Neuronal stem cell (in vitro differentiated cells): ENCODE measurements at regions not wholly inside any gene's neighbourhood (a gene's known extent, or its start where the extent isn't known, plus 50 kb on each side); places are given as distances from the start of the nearest gene placed in this dataset.

Source experiments
- DNase-seq: peaks from one replicate; pipeline ENCODE4 v3.0.0-alpha.2; 2013; ENCODE audit warnings: low spot score
- H2AFZ ChIP-seq: one replicate; pipeline ENCODE4 v1.6.1; 2013; ENCODE audit warnings: mild to moderate bottlenecking, low read length, inconsistent platforms
- H2AK5ac ChIP-seq: 2 replicates; pipeline ENCODE4 v1.6.1; 2013; ENCODE audit warnings: low read depth, mild to moderate bottlenecking, inconsistent platforms, low read length, moderate library complexity, mixed read lengths
- H2BK120ac ChIP-seq: 2 replicates; pipeline ENCODE4 v1.6.1; 2013; ENCODE audit warnings: low read depth, mild to moderate bottlenecking, inconsistent platforms, low read length, moderate library complexity, mixed read lengths
- H2BK12ac ChIP-seq: one replicate; pipeline ENCODE4 v1.6.1; 2013; ENCODE audit warnings: low read length, inconsistent platforms
- H2BK15ac ChIP-seq: 2 replicates; pipeline ENCODE4 v1.6.1; 2013; ENCODE audit warnings: mild to moderate bottlenecking, low read length, inconsistent platforms, mixed read lengths
- H2BK5ac ChIP-seq: one replicate; pipeline ENCODE4 v1.6.1; 2013; ENCODE audit warnings: inconsistent platforms, mild to moderate bottlenecking, low read length, moderate library complexity
- H3K14ac ChIP-seq: one replicate; pipeline ENCODE4 v1.6.1; 2013; ENCODE audit warnings: low read length, inconsistent platforms
- H3K18ac ChIP-seq: 2 replicates; pipeline ENCODE4 v1.6.1; 2013; ENCODE audit warnings: low read length, inconsistent platforms
- H3K23ac ChIP-seq: 2 replicates; pipeline ENCODE4 v1.6.1; 2013; ENCODE audit warnings: low read depth, mild to moderate bottlenecking, mixed read lengths, low read length, inconsistent platforms; ENCODE audit not compliant: poor library complexity
- H3K27ac ChIP-seq: replicated peaks from 3 replicates; pipeline ENCODE4 v1.5.1; 2013; ENCODE audit warnings: low read length, inconsistent platforms
- H3K27me3 ChIP-seq, 3 experiments: 2 replicates each; pipeline ENCODE4 v1.6.1; 2013; ENCODE audit warnings: low read length in 3 of 3, mild to moderate bottlenecking in 2 of 3, inconsistent platforms in 1 of 3, low read depth in 1 of 3, mixed read lengths in 1 of 3, moderate library complexity in 1 of 3; ENCODE audit not compliant: control insufficient read depth in 3 of 3, insufficient read depth in 3 of 3
- H3K36me3 ChIP-seq, 2 donors: replicated peaks in 1 of 2; 2 replicates each; pipeline ENCODE4 v1.6.1; 2013; ENCODE audit warnings: low read length in 2 of 2; ENCODE audit not compliant: control insufficient read depth in 2 of 2, insufficient read depth in 2 of 2
- H3K4ac ChIP-seq: 2 replicates; pipeline ENCODE4 v1.6.1; 2013; ENCODE audit warnings: inconsistent platforms, mild to moderate bottlenecking, low read length, moderate library complexity
- H3K4me1 ChIP-seq, 2 donors: 1 replicate in 1 of 2; 2 replicates in 1 of 2; pipeline ENCODE4 v1.6.1; 2013; ENCODE audit warnings: low read length in 2 of 2, low read depth in 1 of 2; ENCODE audit not compliant: control insufficient read depth in 2 of 2, insufficient read depth in 1 of 2
- H3K4me2 ChIP-seq: one replicate; pipeline ENCODE4 v1.6.1; 2013; ENCODE audit warnings: mild to moderate bottlenecking, low read length, inconsistent platforms; ENCODE audit not compliant: insufficient read depth, poor library complexity, severe bottlenecking
- H3K4me3 ChIP-seq, 2 donors: 2 replicates each; pipeline ENCODE4 v1.5.1; 2013; ENCODE audit warnings: low read length in 2 of 2, mild to moderate bottlenecking in 2 of 2, inconsistent platforms in 1 of 2, moderate library complexity in 1 of 2
- H3K79me1 ChIP-seq: one replicate; pipeline ENCODE4 v1.6.1; 2013; ENCODE audit warnings: low read depth, mild to moderate bottlenecking, inconsistent platforms, low read length, moderate library complexity
- H3K9ac ChIP-seq: one replicate; pipeline ENCODE4 v1.6.1; 2013; ENCODE audit warnings: mild to moderate bottlenecking, low read depth, low read length, inconsistent platforms; ENCODE audit not compliant: poor library complexity
- H3K9me3 ChIP-seq, 2 donors: replicated peaks in 1 of 2; 2 replicates each; pipeline versions ENCODE3 to v1.6.1; 2013; ENCODE audit warnings: low read length in 2 of 2, mild to moderate bottlenecking in 2 of 2, inconsistent platforms in 1 of 2, low read depth in 1 of 2, mixed read lengths in 1 of 2, moderate library complexity in 1 of 2; ENCODE audit not compliant: control insufficient read depth in 2 of 2, insufficient read depth in 1 of 2
- H4K8ac ChIP-seq: one replicate; pipeline ENCODE4 v1.6.1; 2013; ENCODE audit warnings: low read depth, mild to moderate bottlenecking, inconsistent platforms, low read length, moderate library complexity
- H4K91ac ChIP-seq: one replicate; pipeline ENCODE4 v1.6.1; 2013; ENCODE audit warnings: low read length, low read depth, mild to moderate bottlenecking, inconsistent platforms; ENCODE audit not compliant: poor library complexity
- WGBS, 2 donors: extraction: QIAGEN DNeasy Blood & Tissue Kit; methylation state at CpG; one replicate each; pipeline ENCODE4 v1.1.7; 2013; ENCODE audit warnings: missing lambda C conversion rate in 2 of 2, mixed read lengths in 1 of 2; ENCODE audit not compliant: insufficient read length in 2 of 2, insufficient replicate concordance in 1 of 2; ENCODE audit errors: extremely low coverage in 2 of 2; 5-methylcytosine and 5-hydroxymethylcytosine counted together

GRCh38 chrX:30967516-30967915 lies 78.5 kb upstream of the TAB3 start:
- Histone ChIP-seq H3K4me3 (no peak overlapping the region), H3K79me1 (no peaks in the 10 kb centered on the region), H3K4me2 (no peak overlapping the region), H3K18ac (no peak overlapping the region), H2BK15ac (no peak overlapping the region), H3K27me3 (no peaks in the 10 kb centered on the region), H2AK5ac (no peak overlapping the region), H2BK5ac (no peak overlapping the region), H3K4me1 (no peaks in the 10 kb centered on the region), H3K4ac (no peak overlapping the region), H2AFZ (no peak overlapping the region), H4K91ac (no peak overlapping the region), H3K14ac (no peak overlapping the region), H3K9me3 (no peaks in the 10 kb centered on the region), H3K23ac (no peak overlapping the region), H2BK120ac (no peak overlapping the region), H2BK12ac (no peak overlapping the region), H4K8ac (no peak overlapping the region), H3K27ac (no peak overlapping the region), H3K36me3 (no peaks in the 10 kb centered on the region), H3K9ac (no peak overlapping the region)
- WGBS, 2 donors = no CpG with 5 or more reads among the region's 4 CpGs
- DNase-seq = no peak

- Histone ChIP-seq H3K4me2 (no peak overlapping the region), H2BK5ac (no peak overlapping the region), H2BK15ac (no peak overlapping the region), H3K36me3 (no peaks in the 10 kb centered on the region), H4K8ac (no peak overlapping the region), H2BK120ac (no peak overlapping the region), H3K27me3 (no peaks in the 10 kb centered on the region), H2AK5ac (no peak overlapping the region), H2BK12ac (no peak overlapping the region), H3K27ac (no peak overlapping the region), H2AFZ (no peak overlapping the region), H4K91ac (no peak overlapping the region), H3K4me3 (no peak overlapping the region), H3K9ac (no peak overlapping the region), H3K14ac (no peak overlapping the region), H3K4me1 (no peaks in the 10 kb centered on the region), H3K18ac (no peak overlapping the region), H3K23ac (no peak overlapping the region), H3K4ac (no peak overlapping the region), H3K79me1 (no peaks in the 10 kb centered on the region), H3K9me3 (no peaks in the 10 kb centered on the region)
- DNase-seq = no peak
- no CpG with 5 or more reads among the region's 5 CpGs for WGBS, 2 donors
Measured at GRCh38 chrX:30965767-30966166, 76.7 kb upstream of the TAB3 start.

GRCh38 chrX:30961387-30962174 lies 72.5 kb upstream of the TAB3 start:
- no CpG with 5 or more reads among the region's 2 CpGs for WGBS, 2 donors
- Histone ChIP-seq H3K4me1 (no peaks in the 10 kb centered on the region), H3K23ac (no peak overlapping the region), H3K18ac (no peak overlapping the region), H2BK15ac (no peak overlapping the region), H2BK12ac (no peak overlapping the region), H3K27me3 (no peaks in the 10 kb centered on the region), H3K9ac (no peak overlapping the region), H2BK120ac (no peak overlapping the region), H3K79me1 (no peaks in the 10 kb centered on the region), H3K14ac (no peak overlapping the region), H3K4me2 (no peak overlapping the region), H3K36me3 (no peaks in the 10 kb centered on the region), H4K91ac (no peak overlapping the region), H3K9me3 (no peaks in the 10 kb centered on the region), H2AK5ac (no peak overlapping the region), H2AFZ (no peak overlapping the region), H4K8ac (no peak overlapping the region), H3K27ac (no peak overlapping the region), H3K4ac (no peak overlapping the region), H3K4me3 (no peak overlapping the region), H2BK5ac (no peak overlapping the region)
- DNase-seq = no peak

DNA sequence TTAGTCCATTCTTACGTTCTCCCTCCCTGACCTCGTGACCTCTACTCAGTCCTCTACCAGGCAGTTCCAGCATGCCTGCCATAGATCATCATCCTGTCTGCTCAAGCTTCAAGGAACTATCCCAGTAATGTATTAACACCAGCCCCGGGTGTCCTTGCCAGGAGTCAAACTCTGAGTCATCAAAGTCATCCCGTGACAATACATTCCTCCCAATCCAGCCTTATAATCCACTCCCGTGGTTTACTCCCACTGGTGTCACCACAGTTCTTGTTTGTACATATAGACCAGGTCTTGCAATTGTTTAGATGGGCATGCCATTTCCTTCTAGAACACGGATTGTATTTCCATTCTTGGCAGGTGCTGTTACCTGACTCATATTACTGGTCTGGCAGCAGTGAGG lies 68.7 kb upstream of the TAB3 start:
- no peak overlapping the region for H3K27ac ChIP-seq
- H3K9me3 ChIP-seq = no peaks in the 10 kb centered on the region
- no CpG with 5 or more reads among the region's 6 CpGs for WGBS, 2 donors
- no peak overlapping the region for H3K4ac ChIP-seq
- H3K23ac ChIP-seq = no peak overlapping the region
- no peak overlapping the region for H2AFZ ChIP-seq
- no peak overlapping the region for H2AK5ac ChIP-seq
- no peak overlapping the region for H4K91ac ChIP-seq
- H4K8ac ChIP-seq = no peak overlapping the region
- no peak for DNase-seq
- H2BK5ac ChIP-seq = no peak overlapping the region
- H3K14ac ChIP-seq = no peak overlapping the region
- no peaks in the 10 kb centered on the region for H3K79me1 ChIP-seq
- no peak overlapping the region for H3K4me2 ChIP-seq
- H3K4me1 ChIP-seq = no peaks in the 10 kb centered on the region
- H2BK120ac ChIP-seq = no peak overlapping the region
- H3K4me3 ChIP-seq = no peak overlapping the region
- no peaks in the 10 kb centered on the region for H3K27me3 ChIP-seq
- H3K18ac ChIP-seq = no peak overlapping the region
- no peaks in the 10 kb centered on the region for H3K36me3 ChIP-seq
- H2BK15ac ChIP-seq = no peak overlapping the region
- no peak overlapping the region for H2BK12ac ChIP-seq
- H3K9ac ChIP-seq = no peak overlapping the region
